MM.1S (cell line): ENCODE measurements at regions not wholly inside any gene's neighbourhood (a gene's known extent, or its start where the extent isn't known, plus 50 kb on each side); places are given as distances from the start of the nearest gene placed in this dataset.

Experiments
- EZH2 ChIP-seq: fragments of 300-600 bp; sonication (generic); optimal IDR thresholded peaks from 2 replicates; pipeline ENCODE3; 2017; ENCODE audit warnings: low read depth, mild to moderate bottlenecking, antibody characterized with exemption, low read length, mixed read lengths
- EZH2phosphoT487 ChIP-seq: fragments of 300-600 bp; sonication (generic); IDR thresholded peaks from 2 replicates; pipeline ENCODE4 v1.6.1; 2018; ENCODE audit warnings: antibody characterized with exemption, low read length
- TF ChIP-seq, protein P1 (sequence below): fragments of 300-600 bp; sonication (generic); IDR thresholded peaks from 2 replicates; pipeline ENCODE4 v1.5.1; 2016; ENCODE audit warnings: antibody characterized with exemption, low read length, mixed read lengths

- TF ChIP-seq EZH2phosphoT487 (no peak), EZH2 (no peak)
- TF ChIP-seq, protein P1, sequence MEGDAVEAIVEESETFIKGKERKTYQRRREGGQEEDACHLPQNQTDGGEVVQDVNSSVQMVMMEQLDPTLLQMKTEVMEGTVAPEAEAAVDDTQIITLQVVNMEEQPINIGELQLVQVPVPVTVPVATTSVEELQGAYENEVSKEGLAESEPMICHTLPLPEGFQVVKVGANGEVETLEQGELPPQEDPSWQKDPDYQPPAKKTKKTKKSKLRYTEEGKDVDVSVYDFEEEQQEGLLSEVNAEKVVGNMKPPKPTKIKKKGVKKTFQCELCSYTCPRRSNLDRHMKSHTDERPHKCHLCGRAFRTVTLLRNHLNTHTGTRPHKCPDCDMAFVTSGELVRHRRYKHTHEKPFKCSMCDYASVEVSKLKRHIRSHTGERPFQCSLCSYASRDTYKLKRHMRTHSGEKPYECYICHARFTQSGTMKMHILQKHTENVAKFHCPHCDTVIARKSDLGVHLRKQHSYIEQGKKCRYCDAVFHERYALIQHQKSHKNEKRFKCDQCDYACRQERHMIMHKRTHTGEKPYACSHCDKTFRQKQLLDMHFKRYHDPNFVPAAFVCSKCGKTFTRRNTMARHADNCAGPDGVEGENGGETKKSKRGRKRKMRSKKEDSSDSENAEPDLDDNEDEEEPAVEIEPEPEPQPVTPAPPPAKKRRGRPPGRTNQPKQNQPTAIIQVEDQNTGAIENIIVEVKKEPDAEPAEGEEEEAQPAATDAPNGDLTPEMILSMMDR: no peak
These were observed 212.6 kb upstream of the GK2 start for GRCh38 chr4:79620617-79621016.
